ENCODE measurements at regions not wholly inside any gene's neighbourhood (a gene's known extent, or its start where the extent isn't known, plus 50 kb on each side); places are given as distances from the start of the nearest gene placed in this dataset.

GRCh38 chr9:33690143-33690933, 105.0 kb upstream of the PRSS3 start:
- no peak for TF ChIP-seq CTCF (IDR thresholded peaks at IDR 0.05)
- TF ChIP-seq POLR2A (IDR thresholded peaks at IDR 0.05) = no peak

Measured in heart left ventricle (tissue), 13 donors.